ENCODE measurements at regions not wholly inside any gene's neighbourhood (a gene's known extent, or its start where the extent isn't known, plus 50 kb on each side); places are given as distances from the start of the nearest gene placed in this dataset.

DNA sequence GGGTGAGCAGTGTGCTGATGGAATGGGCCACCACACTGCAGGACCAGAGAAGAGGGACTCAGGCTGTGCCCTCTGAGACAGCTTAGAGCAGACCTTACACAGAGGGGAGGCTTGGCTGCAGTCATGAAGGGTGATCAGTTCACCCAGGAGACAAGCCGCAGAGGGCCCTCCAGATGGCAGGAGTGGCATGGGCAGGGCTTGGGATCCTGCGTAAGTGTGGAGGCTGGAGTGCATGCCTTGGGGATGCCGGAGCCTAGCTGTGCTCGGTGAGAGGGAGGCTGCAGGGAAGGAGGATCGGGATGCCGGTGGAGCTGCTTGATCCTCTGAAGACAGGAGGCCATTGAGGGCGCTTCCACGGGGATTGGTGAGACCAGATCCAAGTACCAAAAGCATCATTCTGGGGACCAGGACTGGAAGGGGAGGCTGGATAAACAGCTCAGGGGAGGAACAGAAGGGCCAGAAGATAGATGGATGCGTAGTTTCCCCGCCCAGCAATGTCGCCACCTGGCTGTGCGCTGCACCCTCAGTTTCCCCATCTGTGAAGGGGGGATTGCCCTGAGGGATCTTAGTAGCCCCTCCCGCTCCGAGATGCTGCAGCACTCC is 163.4 kb downstream of the INHBB start:
- TF ChIP-seq, protein P1, sequence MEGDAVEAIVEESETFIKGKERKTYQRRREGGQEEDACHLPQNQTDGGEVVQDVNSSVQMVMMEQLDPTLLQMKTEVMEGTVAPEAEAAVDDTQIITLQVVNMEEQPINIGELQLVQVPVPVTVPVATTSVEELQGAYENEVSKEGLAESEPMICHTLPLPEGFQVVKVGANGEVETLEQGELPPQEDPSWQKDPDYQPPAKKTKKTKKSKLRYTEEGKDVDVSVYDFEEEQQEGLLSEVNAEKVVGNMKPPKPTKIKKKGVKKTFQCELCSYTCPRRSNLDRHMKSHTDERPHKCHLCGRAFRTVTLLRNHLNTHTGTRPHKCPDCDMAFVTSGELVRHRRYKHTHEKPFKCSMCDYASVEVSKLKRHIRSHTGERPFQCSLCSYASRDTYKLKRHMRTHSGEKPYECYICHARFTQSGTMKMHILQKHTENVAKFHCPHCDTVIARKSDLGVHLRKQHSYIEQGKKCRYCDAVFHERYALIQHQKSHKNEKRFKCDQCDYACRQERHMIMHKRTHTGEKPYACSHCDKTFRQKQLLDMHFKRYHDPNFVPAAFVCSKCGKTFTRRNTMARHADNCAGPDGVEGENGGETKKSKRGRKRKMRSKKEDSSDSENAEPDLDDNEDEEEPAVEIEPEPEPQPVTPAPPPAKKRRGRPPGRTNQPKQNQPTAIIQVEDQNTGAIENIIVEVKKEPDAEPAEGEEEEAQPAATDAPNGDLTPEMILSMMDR (IDR thresholded peaks at IDR 0.05), result no peak
- TF ChIP-seq EZH2 (IDR thresholded peaks at IDR 0.05), result no peak
- no peak for TF ChIP-seq EZH2phosphoT487 (IDR thresholded peaks at IDR 0.05)
